ENCODE measurements at regions not wholly inside any gene's neighbourhood (a gene's known extent, or its start where the extent isn't known, plus 50 kb on each side); places are given as distances from the start of the nearest gene placed in this dataset.

- ATAC-seq (no peak), DNase-seq (no peak)
- Mint-ChIP-seq H3K4me3 (no peak overlapping the region), H3K27me3 (peaks cover 0 to 15% (median 13%) of the 10 kb centered on the region in 5 donors), H3K4me1 (no peaks in the 10 kb centered on the region), H3K36me3 (no peaks in the 10 kb centered on the region), H3K27ac (no peak overlapping the region), H3K9me3 (peaks cover 0 to 11% (median 4%) of the 10 kb centered on the region in 11 donors)
- Histone ChIP-seq H3K4me1 (ENCODE audit: control insufficient read depth in 2 of 2, insufficient read depth in 2 of 2, low read length in 2 of 2) (no peaks in the 10 kb centered on the region), H3K4me3 (ENCODE audit: low read length) (no peak overlapping the region), H3K27me3 (ENCODE audit: control insufficient read depth in 2 of 2, insufficient read depth in 2 of 2, low read length in 2 of 2) (no peaks in the 10 kb centered on the region), H3K27ac (ENCODE audit: low read depth, low read length) (no peak overlapping the region), H3K36me3 (ENCODE audit: control insufficient read depth in 2 of 3, insufficient read depth in 3 of 3, low read length in 3 of 3) (no peaks in the 10 kb centered on the region), H3K9me3 (ENCODE audit: control insufficient read depth in 2 of 3, low read length in 3 of 3) (no peaks in the 10 kb centered on the region)
- CTCF ChIA-PET: no interaction called here
- POLR2A ChIA-PET: no interaction called here
- intact Hi-C loops (cut with micrococcal nuclease): no loop called here
Measured at GRCh38 chr11:88035271-88035670, 140.0 kb downstream of the RAB38 start.

DNA sequence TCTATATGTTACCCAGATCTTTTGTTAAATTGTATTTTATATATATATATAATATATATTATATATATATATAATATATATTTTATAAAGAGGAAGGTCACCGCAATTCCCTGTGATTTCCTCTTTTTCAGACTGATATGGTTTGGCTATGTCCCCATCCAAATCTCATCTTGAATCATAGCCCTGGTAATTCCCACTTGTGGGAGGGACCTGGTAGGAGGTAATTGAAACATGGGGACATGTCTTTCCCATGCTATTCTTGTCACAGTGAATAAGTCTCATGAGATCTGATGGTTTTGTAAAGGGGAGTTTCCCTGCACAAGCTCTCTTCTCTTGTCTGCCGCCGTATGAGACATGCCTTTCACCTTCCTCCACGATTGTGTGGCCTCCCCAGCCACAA, 157.6 kb downstream of the RAB38 start:
- Histone ChIP-seq H3K4me3 (ENCODE audit: low read length) (no peak overlapping the region), H3K27me3 (ENCODE audit: control insufficient read depth in 2 of 2, insufficient read depth in 2 of 2, low read length in 2 of 2) (no peaks in the 10 kb centered on the region), H3K4me1 (ENCODE audit: control insufficient read depth in 2 of 2, insufficient read depth in 2 of 2, low read length in 2 of 2) (no peaks in the 10 kb centered on the region), H3K27ac (ENCODE audit: low read depth, low read length) (no peak overlapping the region), H3K36me3 (ENCODE audit: control insufficient read depth in 2 of 3, insufficient read depth in 3 of 3, low read length in 3 of 3) (no peaks in the 10 kb centered on the region), H3K9me3 (ENCODE audit: control insufficient read depth in 2 of 3, low read length in 3 of 3) (no peaks in the 10 kb centered on the region)
- no peak overlapping the region for H3K4me3 Mint-ChIP-seq
- DNase-seq (no peak), ATAC-seq (no peak)
- intact Hi-C loops (cut with micrococcal nuclease): no loop called here
- H3K27ac Mint-ChIP-seq: no peak overlapping the region
- POLR2A ChIA-PET: no interaction called here
- CTCF ChIA-PET: interaction anchor here (1.0 to 2.7 kb wide), 3 partner anchors 12 to 526 kb away, joined by 4 to 28 read pairs (median 20); no protein-coding TSS in a partner anchor
- H3K27me3 Mint-ChIP-seq: peaks cover 0 to 8% (median 2%) of the 10 kb centered on the region in 5 donors
- H3K36me3 Mint-ChIP-seq: no peaks in the 10 kb centered on the region
- H3K9me3 Mint-ChIP-seq: no peaks in the 10 kb centered on the region
- H3K4me1 Mint-ChIP-seq: no peaks in the 10 kb centered on the region

DNA sequence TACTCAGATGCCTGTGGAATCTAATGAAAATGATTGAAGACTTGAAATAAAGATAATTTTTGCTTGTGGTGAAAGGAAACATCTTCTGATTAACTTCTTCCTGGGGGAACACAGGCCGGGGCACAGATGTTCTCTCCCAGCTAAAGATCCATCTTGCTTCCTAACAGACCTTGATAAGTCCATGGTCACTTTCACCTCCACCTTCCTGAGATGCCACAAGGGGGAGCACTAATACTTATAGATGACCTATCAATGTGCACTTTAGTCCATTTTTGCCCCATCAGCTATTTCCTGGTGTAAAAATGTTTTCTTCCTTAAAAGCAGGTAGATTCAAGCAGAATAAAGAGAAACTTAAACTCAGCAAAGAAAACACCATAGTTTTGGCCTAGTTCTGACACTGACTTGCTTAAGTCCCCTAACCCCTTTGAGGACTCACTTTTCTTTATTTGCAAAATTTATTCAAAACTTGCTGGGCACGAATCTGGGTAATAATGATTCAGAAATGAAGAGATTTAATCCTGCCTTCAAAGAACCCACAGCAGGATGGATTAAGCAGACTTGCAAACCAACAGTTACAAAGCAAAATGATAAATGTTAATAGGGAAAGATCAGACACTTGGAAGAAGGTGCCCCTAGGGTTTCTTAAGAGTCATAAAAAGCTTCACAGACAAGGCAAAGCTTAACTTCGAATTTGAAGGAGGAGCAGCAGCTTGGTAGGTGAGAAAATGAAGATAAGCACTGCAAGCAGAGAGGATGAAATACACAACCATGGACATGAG, 158.7 kb downstream of the RAB38 start:
- Mint-ChIP-seq H3K36me3 (no peaks in the 10 kb centered on the region), H3K27ac (no peak overlapping the region), H3K9me3 (no peaks in the 10 kb centered on the region), H3K4me3 (no peak overlapping the region), H3K27me3 (peaks cover 0 to 7% (median 2%) of the 10 kb centered on the region in 5 donors), H3K4me1 (no peaks in the 10 kb centered on the region)
- ATAC-seq (peak; percentile 71), DNase-seq (peak in 8 of 9 donors; percentile 26 to 61 (median 52))
- H3K4me1 ChIP-seq (ENCODE audit: control insufficient read depth in 2 of 2, insufficient read depth in 2 of 2, low read length in 2 of 2): no peaks in the 10 kb centered on the region
- H3K27me3 ChIP-seq (ENCODE audit: control insufficient read depth in 2 of 2, insufficient read depth in 2 of 2, low read length in 2 of 2): no peaks in the 10 kb centered on the region
- ChIA-PET POLR2A (no interaction called here), CTCF (interaction anchor here (0.7 to 2.8 kb wide), 7 partner anchors 11 to 882 kb away, joined by 3 to 28 read pairs (median 10); no protein-coding TSS in a partner anchor)
- H3K4me3 ChIP-seq (ENCODE audit: low read length): no peak overlapping the region
- no peak overlapping the region for H3K27ac ChIP-seq (ENCODE audit: low read depth, low read length)
- intact Hi-C loops (cut with micrococcal nuclease): loop anchor here (1.0 kb wide), 6 partner anchors 216 to 901 kb away; no protein-coding TSS in a partner anchor
- no peaks in the 10 kb centered on the region for H3K9me3 ChIP-seq (ENCODE audit: control insufficient read depth in 2 of 3, low read length in 3 of 3)
- no peaks in the 10 kb centered on the region for H3K36me3 ChIP-seq (ENCODE audit: control insufficient read depth in 2 of 3, insufficient read depth in 3 of 3, low read length in 3 of 3)

DNA sequence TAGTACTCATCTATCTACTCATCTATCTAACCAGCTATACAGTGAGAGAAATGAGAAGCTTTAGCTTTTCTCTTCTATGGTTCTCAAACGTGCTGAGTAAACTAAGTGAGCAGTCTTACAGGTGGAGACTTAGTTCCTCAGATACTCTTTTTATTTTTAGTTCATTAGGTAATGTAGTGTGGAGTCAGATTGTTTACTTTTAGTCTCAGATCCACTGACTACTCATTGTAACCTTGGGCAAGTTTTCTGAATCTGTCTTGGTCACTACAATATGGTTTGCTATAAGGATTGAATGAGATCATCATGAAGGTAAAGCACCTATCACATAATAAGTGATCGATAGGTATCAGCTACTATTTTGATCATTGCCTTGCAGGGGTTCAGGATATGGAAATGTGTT, 160.1 kb downstream of the RAB38 start:
- Histone ChIP-seq H3K27me3 (ENCODE audit: control insufficient read depth in 2 of 2, insufficient read depth in 2 of 2, low read length in 2 of 2) (no peaks in the 10 kb centered on the region), H3K4me1 (ENCODE audit: control insufficient read depth in 2 of 2, insufficient read depth in 2 of 2, low read length in 2 of 2) (no peaks in the 10 kb centered on the region), H3K27ac (ENCODE audit: low read depth, low read length) (no peak overlapping the region), H3K36me3 (ENCODE audit: control insufficient read depth in 2 of 3, insufficient read depth in 3 of 3, low read length in 3 of 3) (no peaks in the 10 kb centered on the region), H3K4me3 (ENCODE audit: low read length) (no peak overlapping the region), H3K9me3 (ENCODE audit: control insufficient read depth in 2 of 3, low read length in 3 of 3) (no peaks in the 10 kb centered on the region)
- Mint-ChIP-seq H3K4me3 (no peak overlapping the region), H3K36me3 (no peaks in the 10 kb centered on the region), H3K27me3 (peaks cover 0 to 7% (median 2%) of the 10 kb centered on the region in 5 donors), H3K9me3 (no peaks in the 10 kb centered on the region), H3K4me1 (no peaks in the 10 kb centered on the region), H3K27ac (no peak overlapping the region)
- no peak for ATAC-seq
- POLR2A ChIA-PET: no interaction called here
- DNase-seq: no peak
- CTCF ChIA-PET: interaction anchor here (1.0 to 2.8 kb wide), 3 partner anchors 528 to 536 kb away, joined by 3 to 28 read pairs (median 19); no protein-coding TSS in a partner anchor
- intact Hi-C loops (cut with micrococcal nuclease): no loop called here

- Mint-ChIP-seq H3K4me3 (no peak overlapping the region), H3K36me3 (no peaks in the 10 kb centered on the region), H3K27me3 (peaks cover 0 to 7% (median 2%) of the 10 kb centered on the region in 5 donors), H3K27ac (no peak overlapping the region), H3K4me1 (no peaks in the 10 kb centered on the region), H3K9me3 (no peaks in the 10 kb centered on the region)
- POLR2A ChIA-PET: no interaction called here
- Histone ChIP-seq H3K9me3 (ENCODE audit: control insufficient read depth in 2 of 3, low read length in 3 of 3) (no peaks in the 10 kb centered on the region), H3K4me1 (ENCODE audit: control insufficient read depth in 2 of 2, insufficient read depth in 2 of 2, low read length in 2 of 2) (no peaks in the 10 kb centered on the region), H3K27ac (ENCODE audit: low read depth, low read length) (no peak overlapping the region), H3K4me3 (ENCODE audit: low read length) (no peak overlapping the region), H3K36me3 (ENCODE audit: control insufficient read depth in 2 of 3, insufficient read depth in 3 of 3, low read length in 3 of 3) (no peaks in the 10 kb centered on the region), H3K27me3 (ENCODE audit: control insufficient read depth in 2 of 2, insufficient read depth in 2 of 2, low read length in 2 of 2) (no peaks in the 10 kb centered on the region)
- ATAC-seq: no peak
- intact Hi-C loops (cut with micrococcal nuclease): no loop called here
- CTCF ChIA-PET: interaction anchor here (0.6 to 0.7 kb wide), 3 partner anchors 61 to 906 kb away, joined by 3 read pairs; no protein-coding TSS in a partner anchor
- DNase-seq: no peak
Measured at GRCh38 chr11:88013508-88014065, 161.7 kb downstream of the RAB38 start.

DNA sequence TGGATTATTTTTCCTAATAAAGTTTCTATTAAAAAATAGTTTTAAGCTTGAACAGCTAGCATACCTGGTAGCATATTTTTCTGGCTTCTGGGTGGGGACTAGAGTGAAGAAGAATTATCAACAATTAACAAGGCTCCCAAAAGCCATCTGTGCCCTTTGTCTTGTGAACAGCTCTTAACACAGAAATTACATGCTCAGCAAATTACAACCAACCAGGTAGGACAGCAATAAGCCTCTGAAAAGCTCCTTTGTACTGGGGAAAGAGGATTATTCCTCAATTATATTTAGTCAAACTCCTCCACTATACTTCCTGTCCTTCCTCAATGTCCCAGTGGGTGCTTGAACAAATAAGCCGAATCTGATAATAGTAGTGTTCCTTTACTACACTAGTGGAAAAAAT, 162.8 kb downstream of the RAB38 start:
- CTCF ChIA-PET: no interaction called here

More for the DNA sequence above, 162.8 kb downstream of the RAB38 start:
- H3K36me3 ChIP-seq (ENCODE audit: control insufficient read depth in 2 of 3, insufficient read depth in 3 of 3, low read length in 3 of 3): no peaks in the 10 kb centered on the region
- Mint-ChIP-seq H3K4me1 (no peaks in the 10 kb centered on the region), H3K36me3 (no peaks in the 10 kb centered on the region), H3K4me3 (no peak overlapping the region), H3K27me3 (peaks cover 0 to 10% (median 2%) of the 10 kb centered on the region in 5 donors), H3K9me3 (no peaks in the 10 kb centered on the region), H3K27ac (no peak overlapping the region)
- no peaks in the 10 kb centered on the region for H3K9me3 ChIP-seq (ENCODE audit: control insufficient read depth in 2 of 3, low read length in 3 of 3)
- no peak overlapping the region for H3K4me3 ChIP-seq (ENCODE audit: low read length)
- POLR2A ChIA-PET: no interaction called here
- no peaks in the 10 kb centered on the region for H3K4me1 ChIP-seq (ENCODE audit: control insufficient read depth in 2 of 2, insufficient read depth in 2 of 2, low read length in 2 of 2)
- intact Hi-C loops (cut with micrococcal nuclease): no loop called here
- no peak overlapping the region for H3K27ac ChIP-seq (ENCODE audit: low read depth, low read length)
- no peak for DNase-seq
- no peaks in the 10 kb centered on the region for H3K27me3 ChIP-seq (ENCODE audit: control insufficient read depth in 2 of 2, insufficient read depth in 2 of 2, low read length in 2 of 2)
- no peak for ATAC-seq
